Smooth muscle cell (in vitro differentiated cells): ENCODE measurements at regions not wholly inside any gene's neighbourhood (a gene's known extent, or its start where the extent isn't known, plus 50 kb on each side); places are given as distances from the start of the nearest gene placed in this dataset.

Source experiments
- DNase-seq: peaks from one replicate; lab custom pipeline; 2025; ENCODE audit not compliant: unreplicated experiment; lab: John Stamatoyannopoulos, UW
- H2AFZ ChIP-seq: fragments of 200-600 bp; sonication (generic); 2 replicates; pipeline ENCODE4 v1.6.0; 2016; ENCODE audit warnings: antibody characterized with exemption, low read depth, mild to moderate bottlenecking
- H3F3A ChIP-seq: fragments of 200-600 bp; sonication (generic); 2 replicates; pipeline ENCODE4 v1.6.0; 2017; ENCODE audit warnings: antibody characterized with exemption, low read depth
- H3K27ac ChIP-seq: fragments of 200-600 bp; sonication (generic); 2 replicates; pipeline ENCODE4 v1.5.1; 2016; ENCODE audit warnings: low read depth, mild to moderate bottlenecking
- H3K27me3 ChIP-seq: fragments of 200-600 bp; sonication (generic); 2 replicates; pipeline ENCODE4 v1.6.1; 2016; ENCODE audit warnings: low read depth, mild to moderate bottlenecking
- H3K36me3 ChIP-seq: fragments of 200-600 bp; sonication (generic); 2 replicates; pipeline ENCODE4 v1.5.1; 2016; ENCODE audit warnings: low read depth
- H3K4me1 ChIP-seq: fragments of 200-600 bp; sonication (generic); 2 replicates; pipeline ENCODE4 v1.5.1; 2016; ENCODE audit warnings: low read depth
- H3K4me2 ChIP-seq: fragments of 200-600 bp; sonication (generic); 2 replicates; pipeline ENCODE4 v1.6.0; 2016; ENCODE audit warnings: mild to moderate bottlenecking
- H3K4me3 ChIP-seq: fragments of 200-600 bp; sonication (generic); 2 replicates; pipeline ENCODE4 v1.5.1; 2016; ENCODE audit warnings: mild to moderate bottlenecking
- H3K79me2 ChIP-seq: fragments of 200-600 bp; sonication (generic); 2 replicates; pipeline ENCODE4 v1.6.0; 2016; ENCODE audit warnings: low read depth, mild to moderate bottlenecking
- H3K9ac ChIP-seq: fragments of 200-600 bp; sonication (generic); 2 replicates; pipeline ENCODE4 v1.6.0; 2016; ENCODE audit warnings: low read depth
- H3K9me3 ChIP-seq: fragments of 200-600 bp; sonication (generic); replicated peaks from 2 replicates; pipeline ENCODE4 v1.5.1; 2016; ENCODE audit warnings: low read depth
- H4K20me1 ChIP-seq: fragments of 200-600 bp; sonication (generic); 2 replicates; pipeline ENCODE4 v1.6.0; 2016; ENCODE audit warnings: low read depth
- CTCF ChIP-seq: fragments of 200-600 bp; sonication (generic); IDR thresholded peaks from 2 replicates; pipeline ENCODE4 v1.5.1; 2017; ENCODE audit warnings: borderline replicate concordance, mild to moderate bottlenecking, antibody characterized with exemption; ENCODE audit not compliant: insufficient read depth, poor library complexity, severe bottlenecking
- WGBS: methylation state at CpG from one replicate; pipeline ENCODE4 v1.1.7; 2016; ENCODE audit warnings: low lambda C conversion rate; 5-methylcytosine and 5-hydroxymethylcytosine counted together

DNA sequence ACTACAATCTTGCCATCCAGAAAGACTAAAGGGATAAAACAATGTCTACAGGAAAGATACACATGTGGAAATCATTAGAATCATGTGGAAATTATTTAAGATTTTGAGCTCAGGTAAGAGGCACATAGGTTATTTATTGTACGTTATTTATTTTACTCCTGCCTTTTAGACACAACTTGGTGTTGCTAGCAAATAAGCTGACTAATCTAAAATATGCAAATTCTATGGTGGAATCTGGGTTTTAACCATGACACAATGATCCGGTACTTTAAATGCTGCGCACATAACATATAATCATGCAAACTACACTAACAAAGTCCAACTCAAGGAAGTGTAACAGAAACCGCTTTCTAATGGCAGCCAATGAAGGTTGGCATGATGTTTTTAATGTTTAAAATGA, 112.5 kb downstream of the IFI44 start:
- no peak overlapping the region for H3K9ac ChIP-seq
- no peak overlapping the region for H2AFZ ChIP-seq
- H3K79me2 ChIP-seq, result no peaks in the 10 kb centered on the region
- WGBS, result 86% methylated on average over 4 of the region's 4 CpGs
- H3K27ac ChIP-seq, result no peak overlapping the region
- H3K4me1 ChIP-seq, result no peaks in the 10 kb centered on the region
- H3F3A ChIP-seq, result no peaks in the 10 kb centered on the region
- H3K27me3 ChIP-seq, result no peaks in the 10 kb centered on the region
- DNase-seq, result no peak
- no peak overlapping the region for H3K4me3 ChIP-seq
- no peak for TF ChIP-seq CTCF
- no peaks in the 10 kb centered on the region for H3K36me3 ChIP-seq
- H3K4me2 ChIP-seq, result no peak overlapping the region
- H3K9me3 ChIP-seq, result no peaks in the 10 kb centered on the region
- no peaks in the 10 kb centered on the region for H4K20me1 ChIP-seq

DNA sequence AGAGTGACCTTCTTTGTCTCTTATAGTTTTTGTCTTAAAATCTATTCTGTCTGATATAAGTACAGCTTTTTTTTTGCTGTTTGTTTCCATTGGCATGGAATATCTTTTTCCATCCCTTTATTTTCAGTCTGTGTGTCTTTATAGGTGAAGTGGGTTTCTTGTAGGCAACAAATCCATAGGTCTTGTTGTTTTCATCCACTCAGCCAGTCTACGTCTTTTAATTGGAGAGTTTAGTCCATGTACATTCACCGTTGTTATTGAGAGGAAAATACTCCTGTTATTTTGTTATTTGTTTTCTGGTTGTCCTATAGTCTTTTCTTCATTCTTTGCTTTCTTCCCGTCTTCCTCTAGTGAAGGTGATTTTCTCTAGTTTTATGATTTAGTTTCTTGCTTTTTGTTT, 115.9 kb downstream of the IFI44 start:
- Histone ChIP-seq H3K9ac (no peak overlapping the region), H3K4me1 (no peaks in the 10 kb centered on the region), H4K20me1 (no peaks in the 10 kb centered on the region), H3K9me3 (no peaks in the 10 kb centered on the region), H2AFZ (no peak overlapping the region), H3K4me2 (no peak overlapping the region), H3K4me3 (no peak overlapping the region), H3F3A (no peaks in the 10 kb centered on the region), H3K36me3 (no peaks in the 10 kb centered on the region), H3K27ac (no peak overlapping the region), H3K27me3 (no peaks in the 10 kb centered on the region), H3K79me2 (no peaks in the 10 kb centered on the region)
- TF ChIP-seq CTCF, result no peak
- DNase-seq, result no peak
- WGBS, result 96% methylated on average over 3 of the region's 3 CpGs

DNA sequence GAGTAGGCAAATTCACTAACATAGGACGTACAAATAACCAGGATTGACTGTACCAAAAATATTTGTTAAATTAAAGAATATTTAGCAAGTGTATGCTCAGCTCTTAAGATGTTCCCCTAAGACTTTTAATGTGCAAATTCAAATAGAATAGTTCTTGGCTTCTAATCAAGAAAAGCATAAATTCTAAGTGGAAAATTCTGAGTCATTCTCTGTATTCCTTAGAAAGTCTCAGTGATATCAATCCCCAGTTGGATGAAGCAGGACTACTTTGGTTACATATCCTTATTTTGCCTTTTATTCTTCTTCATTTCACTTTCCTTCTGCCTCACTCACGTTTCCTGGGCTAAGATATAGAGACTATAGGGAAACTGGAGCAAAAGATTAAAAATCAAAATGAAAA, 130.2 kb downstream of the IFI44 start:
- no peak overlapping the region for H3K27ac ChIP-seq
- H3K4me3 ChIP-seq, result no peak overlapping the region
- TF ChIP-seq CTCF, result no peak
- H3K79me2 ChIP-seq, result no peaks in the 10 kb centered on the region
- H2AFZ ChIP-seq, result no peak overlapping the region
- H3K4me1 ChIP-seq, result no peaks in the 10 kb centered on the region
- no peaks in the 10 kb centered on the region for H4K20me1 ChIP-seq
- no peak overlapping the region for H3K4me2 ChIP-seq
- H3K9me3 ChIP-seq, result no peaks in the 10 kb centered on the region
- DNase-seq, result no peak
- no peaks in the 10 kb centered on the region for H3F3A ChIP-seq
- H3K27me3 ChIP-seq, result no peaks in the 10 kb centered on the region
- 78% methylated on average over 2 of the region's 2 CpGs for WGBS
- no peaks in the 10 kb centered on the region for H3K36me3 ChIP-seq
- no peak overlapping the region for H3K9ac ChIP-seq

- H3K36me3 ChIP-seq, result no peaks in the 10 kb centered on the region
- no peaks in the 10 kb centered on the region for H3K4me1 ChIP-seq
- DNase-seq, result no peak
- no peak overlapping the region for H3K27ac ChIP-seq
- H3K4me2 ChIP-seq, result no peak overlapping the region
- TF ChIP-seq CTCF, result no peak
- 63% methylated on average over 2 of the region's 2 CpGs for WGBS
- H2AFZ ChIP-seq, result no peak overlapping the region
- H3K9me3 ChIP-seq, result no peaks in the 10 kb centered on the region
- no peak overlapping the region for H3K4me3 ChIP-seq
- H3K79me2 ChIP-seq, result no peaks in the 10 kb centered on the region
- H3K27me3 ChIP-seq, result no peaks in the 10 kb centered on the region
- no peak overlapping the region for H3K9ac ChIP-seq
- H4K20me1 ChIP-seq, result no peaks in the 10 kb centered on the region
- no peaks in the 10 kb centered on the region for H3F3A ChIP-seq
Measured at GRCh38 chr1:78787544-78787943, 137.9 kb downstream of the IFI44 start.
